Stimulated activated CD4-positive, alpha-beta T cell treated with anti-CD3 and anti-CD28 coated beads, Interleukin-1b, Interleukin-23, amount 100 ng/mL, for 48 hours (primary cell): ENCODE measurements at regions not wholly inside any gene's neighbourhood (a gene's known extent, or its start where the extent isn't known, plus 50 kb on each side); places are given as distances from the start of the nearest gene placed in this dataset.
"Not testable (repeated sequence)": the region's sequence is repeated elsewhere in the genome, so short reads cannot be mapped to it uniquely, and the experiment has no call there.

ENCODE experiments used
- DNase-seq: peaks from one replicate; pipeline ENCODE4 v3.0.0-alpha.2; 2020

DNA sequence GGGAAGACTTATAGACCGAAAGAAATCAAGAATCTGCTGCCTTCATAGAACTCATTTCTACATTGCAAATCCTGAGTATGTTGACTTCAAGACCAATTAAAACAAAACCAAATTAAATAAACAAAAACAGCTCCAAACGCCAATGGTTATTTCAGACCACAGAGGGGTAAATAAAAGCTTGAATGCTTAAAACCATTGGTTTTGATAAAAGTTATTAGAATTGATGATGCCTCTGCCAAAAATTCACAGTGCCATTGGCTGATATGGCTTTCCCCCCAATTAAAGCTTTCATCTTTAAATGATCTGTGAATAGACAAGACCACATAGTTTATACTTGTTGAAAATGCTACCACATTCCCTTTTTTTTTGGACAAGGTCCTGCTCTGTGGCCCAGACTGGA, 188.5 kb downstream of the NFKBIZ start:
- DNase-seq, result no peak

- DNase-seq, result no peak
Observed at GRCh38 chr3:102038477-102039142, 189.3 kb downstream of the NFKBIZ start.

- DNase-seq, result not testable (repeated sequence)
Observed at GRCh38 chr3:102040144-102040543, 190.8 kb downstream of the NFKBIZ start.

GRCh38 chr3:102053375-102053989, 204.2 kb downstream of the NFKBIZ start:
- DNase-seq, result no peak

DNA sequence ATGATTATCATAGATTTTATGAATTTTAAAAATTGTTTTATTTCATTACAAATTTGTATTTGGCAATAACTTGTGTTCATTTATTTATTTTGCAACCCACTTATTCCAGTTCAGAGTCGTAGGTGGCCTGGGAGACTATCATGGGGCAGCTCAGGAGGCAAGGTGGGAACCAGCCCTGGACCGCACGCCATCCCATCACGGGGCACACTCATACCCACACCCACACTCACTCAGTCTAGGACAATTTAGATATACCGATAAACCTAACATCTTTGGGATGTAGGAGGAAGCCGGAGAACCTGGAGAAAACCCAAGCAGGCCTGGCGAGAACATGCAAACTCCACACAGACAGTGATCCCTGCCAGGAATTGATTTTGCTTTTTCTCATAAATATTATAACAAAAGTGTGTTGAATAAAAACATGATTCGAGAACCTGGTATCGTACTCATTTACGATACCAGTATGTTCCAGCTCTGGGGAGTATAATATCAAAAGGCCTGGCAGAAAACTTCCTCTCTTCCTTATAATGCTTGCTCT, 205.3 kb downstream of the NFKBIZ start:
- no peak for DNase-seq

DNA sequence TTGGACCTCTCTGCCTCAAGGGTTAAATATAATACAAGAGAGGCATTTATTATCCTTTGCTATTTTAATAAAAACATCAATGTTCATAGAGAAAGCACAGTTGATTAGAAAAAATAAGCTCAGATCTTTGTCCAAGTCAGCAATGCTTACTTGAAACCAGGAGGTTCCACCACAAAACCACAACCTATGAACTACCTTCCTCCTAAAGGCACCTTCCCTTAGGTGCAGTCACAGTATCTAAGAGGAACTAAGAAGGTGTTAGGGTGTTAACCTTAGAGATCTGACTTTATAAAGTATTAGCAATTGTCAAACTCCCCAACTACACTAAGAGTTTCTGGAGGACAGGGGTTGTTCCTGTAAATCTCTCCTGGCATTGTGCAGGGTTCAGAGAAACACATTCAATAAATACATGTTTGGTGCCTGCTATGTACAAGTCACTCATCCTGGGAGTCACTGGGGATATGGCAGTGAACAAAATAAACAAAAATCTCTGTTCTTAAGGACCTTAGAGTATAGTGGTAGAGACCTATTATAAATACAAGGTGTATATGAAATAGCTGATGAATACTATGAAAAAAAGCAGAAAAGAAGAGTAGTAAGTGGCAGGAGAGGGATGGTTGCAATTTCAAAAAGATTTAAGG, 208.6 kb downstream of the NFKBIZ start:
- DNase-seq, result no peak

DNA sequence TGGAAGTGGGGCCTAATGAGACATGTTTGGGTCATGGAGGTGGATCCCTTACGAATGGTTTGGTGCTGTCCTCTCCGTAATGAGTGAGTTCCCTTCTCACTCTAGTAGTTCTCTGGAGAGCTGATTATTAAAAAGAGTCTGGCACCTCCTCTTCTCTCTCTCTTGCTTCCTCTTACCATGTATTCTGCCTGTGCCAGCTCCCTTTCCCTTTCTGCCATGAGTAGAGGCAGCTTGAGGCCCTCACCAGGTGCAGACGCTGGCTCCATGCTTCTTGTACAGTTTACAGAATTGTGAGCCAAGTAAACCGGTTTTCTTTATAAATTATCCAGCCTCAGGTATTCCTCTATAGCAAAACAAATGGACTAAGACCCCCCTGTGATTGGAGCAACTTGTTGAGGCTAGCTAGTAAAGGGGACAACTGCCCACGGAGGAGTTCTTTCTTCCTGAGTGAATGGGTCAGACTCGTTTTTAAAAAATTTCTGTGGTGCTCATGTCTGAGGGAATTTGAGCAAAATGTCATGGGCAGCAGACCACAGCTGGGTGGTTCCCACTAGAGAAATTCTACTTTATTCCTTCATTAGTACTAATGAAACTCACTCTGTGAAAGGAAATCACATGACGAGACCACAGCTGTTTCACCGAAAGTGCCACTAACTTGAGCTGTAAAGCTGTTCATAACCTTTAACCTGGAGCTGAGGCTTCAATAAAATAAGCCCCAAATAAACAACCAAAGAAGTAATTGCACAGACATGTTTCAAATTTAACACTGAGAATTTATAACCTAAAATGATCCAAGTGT, 210.0 kb downstream of the NFKBIZ start:
- no peak for DNase-seq

DNA sequence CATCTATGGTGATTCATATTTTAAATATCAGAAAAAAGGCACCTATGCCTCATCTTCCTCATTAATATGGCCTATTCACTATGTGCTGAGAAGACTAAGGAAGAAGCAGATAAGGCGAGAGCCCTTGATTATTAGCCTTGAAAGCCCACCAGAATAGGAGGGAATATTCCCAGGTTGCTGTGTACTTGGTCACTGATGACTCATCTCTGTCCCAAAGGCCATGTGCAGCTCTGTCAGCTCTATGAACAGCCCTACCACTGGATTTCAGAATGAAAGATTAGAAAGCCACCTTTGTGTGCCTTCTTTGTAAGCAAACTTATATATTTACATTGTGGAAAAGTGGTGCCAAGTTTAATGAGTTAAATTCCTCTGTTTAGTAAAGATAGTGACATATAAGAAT, 211.5 kb downstream of the NFKBIZ start:
- DNase-seq, result no peak

- DNase-seq, result no peak
Observed at GRCh38 chr3:102063572-102063971, 214.3 kb downstream of the NFKBIZ start.

GRCh38 chr3:102066470-102066869, 217.2 kb downstream of the NFKBIZ start:
- no peak for DNase-seq

GRCh38 chr3:102068327-102068726, 219.0 kb downstream of the NFKBIZ start:
- DNase-seq, result no peak

DNA sequence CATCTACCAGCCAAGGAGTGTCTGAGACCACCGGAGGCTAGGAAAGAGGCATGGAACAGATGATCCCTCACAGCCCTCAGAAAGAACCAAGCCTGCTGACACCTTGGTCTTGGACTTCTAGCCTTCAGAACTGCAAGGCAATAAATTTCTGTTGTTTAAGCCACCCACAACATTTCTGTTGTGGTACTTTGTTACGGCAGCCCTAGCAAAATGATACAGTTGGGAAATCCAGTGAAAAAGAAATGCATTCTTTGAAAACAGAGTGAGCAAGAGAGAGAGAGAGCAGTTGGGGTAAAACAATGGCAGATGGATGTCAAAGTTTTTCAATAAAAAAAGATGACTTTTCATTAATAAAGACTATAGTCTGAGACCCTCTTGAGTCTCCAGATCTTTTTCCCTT, 219.4 kb downstream of the NFKBIZ start:
- no peak for DNase-seq

- DNase-seq, result no peak
Observed at GRCh38 chr3:102069211-102069662, 219.9 kb downstream of the NFKBIZ start.

GRCh38 chr3:102074946-102075345, 225.6 kb downstream of the NFKBIZ start:
- no peak for DNase-seq

DNA sequence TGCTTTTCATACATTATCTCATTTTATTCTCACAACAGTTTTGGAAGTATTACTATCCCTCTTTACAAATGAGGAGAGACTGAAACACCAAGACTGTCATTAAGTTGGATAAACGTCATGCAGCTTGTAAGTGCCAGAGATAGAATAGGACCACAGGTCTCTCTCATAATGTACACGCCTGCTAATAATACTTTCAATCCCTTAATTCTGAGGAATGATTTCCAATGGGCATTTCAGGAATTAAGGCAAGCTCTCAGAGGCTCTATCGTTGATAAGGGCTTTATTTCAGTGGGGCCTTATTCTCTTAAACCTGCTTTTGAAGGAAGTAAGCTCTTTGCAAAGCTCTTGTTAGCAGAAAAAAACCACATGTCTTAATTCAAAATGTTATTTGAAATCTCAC, 229.1 kb downstream of the NFKBIZ start:
- DNase-seq, result no peak

GRCh38 chr3:102078854-102079808, 229.8 kb downstream of the NFKBIZ start:
- DNase-seq, result peak; percentile 16

- DNase-seq, result peak; percentile 43
Observed at GRCh38 chr3:102079809-102080197, 230.5 kb downstream of the NFKBIZ start.

DNA sequence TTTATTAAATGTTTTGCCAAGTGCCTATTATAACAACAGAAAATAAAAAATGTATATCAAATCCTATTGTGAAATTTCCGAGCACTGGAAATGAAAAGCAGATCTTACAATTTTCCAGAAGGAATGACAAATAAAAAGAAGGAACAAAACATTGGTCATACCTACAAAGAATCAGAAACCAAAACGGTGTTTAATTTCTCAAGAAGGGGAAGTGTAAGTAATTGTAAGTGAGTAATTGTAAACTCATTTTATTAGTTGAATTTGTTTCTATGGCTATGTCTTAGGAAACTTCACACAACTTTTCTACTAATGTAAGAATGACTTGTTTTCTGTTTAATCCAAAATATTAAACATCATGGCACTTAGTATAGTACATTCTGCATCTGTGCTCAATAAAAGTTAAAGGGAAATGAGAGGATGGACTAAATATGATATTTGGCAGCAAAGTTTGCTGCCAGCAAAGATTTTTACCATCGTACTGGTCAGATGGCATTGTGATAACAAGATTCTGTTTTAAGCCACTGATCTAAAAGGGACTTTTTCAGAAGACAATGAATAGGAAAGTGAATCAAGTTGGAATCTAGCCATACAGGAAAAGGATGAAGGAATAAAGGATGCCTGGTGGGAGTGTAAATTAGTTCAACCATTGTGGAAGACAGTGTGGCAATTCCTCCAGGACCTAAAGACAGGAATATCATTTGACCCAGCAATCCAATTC, 232.4 kb downstream of the NFKBIZ start:
- no peak for DNase-seq

DNA sequence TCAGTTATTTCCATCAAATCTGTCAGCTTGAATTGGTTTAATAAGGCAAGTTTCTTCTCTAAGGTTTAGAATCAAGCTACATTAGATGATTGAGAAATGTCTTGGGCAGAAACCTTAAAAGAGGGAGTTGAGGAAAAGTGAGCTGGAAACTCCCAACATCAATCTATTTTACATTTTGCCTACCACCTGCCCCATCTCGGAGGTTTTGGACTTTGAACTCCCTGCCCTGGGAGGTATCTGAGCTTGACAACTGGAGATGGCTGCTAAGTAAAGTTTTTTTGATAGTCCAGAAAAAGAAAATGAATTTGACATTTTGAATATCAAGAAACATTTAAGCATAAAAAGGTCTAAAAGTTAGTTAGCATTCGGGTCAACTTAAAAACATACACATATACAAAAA, 234.2 kb downstream of the NFKBIZ start:
- no peak for DNase-seq

DNA sequence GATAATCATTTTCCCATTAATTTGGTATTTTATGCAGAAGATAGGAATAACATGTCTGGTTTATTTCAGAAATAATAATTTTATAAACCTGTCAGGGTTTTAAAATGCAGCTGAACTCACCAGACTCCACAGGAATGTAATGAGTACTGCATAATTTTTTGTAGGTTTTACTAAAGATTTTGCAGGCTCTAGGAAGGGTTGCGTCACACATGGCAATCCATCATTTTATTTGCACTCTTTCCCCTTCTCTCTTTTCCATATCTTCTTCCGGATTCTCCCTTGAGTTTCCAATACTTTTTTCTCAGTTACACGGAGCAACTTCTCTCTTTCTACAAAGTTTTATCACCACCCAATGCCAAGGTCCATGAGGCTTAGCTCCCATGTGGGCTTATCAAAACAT, 234.7 kb downstream of the NFKBIZ start:
- DNase-seq, result no peak

- DNase-seq, result no peak
Observed at GRCh38 chr3:102084704-102085103, 235.4 kb downstream of the NFKBIZ start.
